COLO668 (cell line): ENCODE measurements at regions not wholly inside any gene's neighbourhood (a gene's known extent, or its start where the extent isn't known, plus 50 kb on each side); places are given as distances from the start of the nearest gene placed in this dataset.

Source experiments
- DNase-seq: peaks from one replicate; lab custom pipeline; 2025; ENCODE audit not compliant: unreplicated experiment; lab: John Stamatoyannopoulos, UW

GRCh38 chr14:99040711-99041110 lies 231.3 kb downstream of the BCL11B start:
- no peak for DNase-seq

- DNase-seq = no peak
Observed at GRCh38 chr14:99041141-99041819, 230.7 kb downstream of the BCL11B start.

DNA sequence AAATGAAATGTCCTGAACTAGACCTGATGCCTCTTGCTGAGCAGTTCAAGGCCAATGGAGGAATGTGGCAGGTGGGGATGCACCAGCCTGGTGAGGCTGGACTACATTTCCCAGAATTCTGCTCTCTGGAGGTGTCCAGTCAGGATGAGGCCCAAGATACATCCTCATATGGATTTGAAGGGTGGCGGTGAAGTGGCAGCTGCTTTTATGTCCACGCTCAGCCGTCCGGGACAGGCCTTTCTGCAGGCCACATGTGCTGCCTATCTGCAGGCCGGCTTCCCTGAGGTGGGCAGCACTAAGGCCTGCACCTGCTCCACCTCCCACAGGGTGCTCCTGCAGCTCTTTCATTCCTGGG lies 230.2 kb downstream of the BCL11B start:
- DNase-seq = no peak

GRCh38 chr14:99042381-99043266 lies 229.4 kb downstream of the BCL11B start:
- no peak for DNase-seq

DNA sequence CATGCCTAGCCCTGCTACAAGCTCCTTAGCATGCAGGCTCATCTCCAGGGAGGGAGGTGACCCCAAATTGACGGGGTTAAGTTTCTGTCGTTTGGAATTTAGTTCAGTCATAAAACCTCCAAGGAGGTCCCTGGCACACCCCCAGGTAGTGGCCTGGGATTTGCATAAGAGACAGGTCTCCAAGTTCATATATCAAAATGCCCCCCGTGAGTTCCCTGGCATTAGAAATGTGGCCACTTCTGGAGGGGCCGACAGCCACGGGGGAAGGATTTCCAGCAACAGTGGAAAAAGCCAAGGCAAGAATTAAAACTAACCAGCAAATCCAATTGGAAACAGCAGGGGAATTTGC lies 228.8 kb downstream of the BCL11B start:
- no peak for DNase-seq

DNA sequence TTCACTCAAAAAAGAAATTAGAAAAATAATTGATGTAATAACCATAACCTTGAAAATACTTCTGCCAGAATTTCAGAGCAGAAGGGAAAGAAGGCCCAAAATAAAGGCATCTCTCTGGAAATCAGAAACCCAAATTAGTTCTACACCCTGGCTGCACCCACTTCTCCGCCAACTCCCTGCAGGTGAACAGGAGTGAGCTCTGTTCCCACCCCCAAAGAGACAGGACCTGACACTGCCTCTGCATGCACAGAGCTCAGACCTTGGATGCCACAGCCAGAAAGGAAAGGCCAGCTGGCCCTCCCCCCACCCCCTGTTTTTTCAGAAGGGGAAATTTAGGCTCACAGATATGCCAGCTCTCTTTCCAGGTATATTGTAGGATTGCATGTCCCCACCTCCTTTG lies 228.2 kb downstream of the BCL11B start:
- no peak for DNase-seq

DNA sequence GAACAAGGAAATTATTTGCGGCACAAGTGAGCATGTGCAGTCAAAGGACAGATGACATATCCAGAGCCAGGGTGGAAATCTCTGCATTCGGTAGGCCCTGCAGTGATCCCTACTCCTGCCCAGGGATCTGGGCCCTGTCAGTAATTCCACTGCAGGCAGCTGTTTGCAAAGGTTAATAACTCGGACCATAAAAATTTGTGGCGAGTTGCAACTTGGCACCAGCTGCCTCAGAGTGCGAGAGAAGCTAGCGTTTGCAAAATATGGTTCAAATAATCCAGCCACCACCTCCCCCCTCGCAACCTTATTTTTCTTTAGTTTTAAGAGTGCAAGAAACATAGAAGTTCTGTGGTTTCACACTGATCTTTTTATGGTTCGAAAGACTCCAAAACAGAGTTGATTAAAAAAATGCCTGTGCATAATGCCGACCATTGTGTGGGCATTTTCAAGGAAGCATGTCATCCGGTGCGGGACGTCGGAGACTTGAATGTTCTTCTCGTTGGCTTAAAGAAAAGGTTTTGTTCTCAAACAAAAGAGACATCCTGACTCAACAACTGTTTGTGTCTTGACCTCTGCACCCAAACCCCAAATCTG lies 224.5 kb downstream of the BCL11B start:
- no peak for DNase-seq

DNA sequence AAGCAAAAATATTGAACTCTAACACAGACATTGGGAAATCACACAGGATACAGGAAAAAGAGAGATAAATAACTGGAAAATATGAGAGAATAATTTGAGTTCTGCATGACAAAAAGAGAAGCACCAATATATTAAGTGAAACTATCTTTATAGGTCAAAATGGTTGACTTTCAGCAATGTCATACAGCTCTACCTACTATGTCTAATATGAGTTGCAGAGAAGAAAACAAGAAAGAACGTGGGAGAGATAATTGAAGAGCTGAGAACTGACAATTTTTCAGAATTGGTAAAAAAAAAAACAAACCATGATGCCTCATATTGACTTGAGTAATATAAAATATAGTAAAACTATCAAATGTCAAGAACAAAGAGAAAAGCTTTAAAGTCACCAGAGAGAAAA lies 221.7 kb downstream of the BCL11B start:
- no peak for DNase-seq

DNA sequence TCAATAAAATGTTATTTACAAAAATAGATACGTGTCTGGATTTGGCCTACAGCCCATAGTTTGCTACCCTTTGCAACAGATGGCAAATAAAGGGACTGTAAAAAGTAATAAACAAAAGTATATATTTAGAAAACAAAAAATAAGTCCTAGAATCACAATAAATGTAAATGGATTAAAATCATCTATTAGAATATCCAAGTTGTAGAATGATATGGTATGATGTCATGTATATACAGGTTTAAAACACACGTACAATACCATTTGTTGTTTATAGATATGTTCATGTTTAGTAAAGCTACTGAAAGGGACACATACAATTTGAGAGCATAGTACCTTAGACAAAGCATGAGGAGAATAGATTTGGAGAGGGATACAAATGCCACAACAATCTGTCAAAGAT lies 219.5 kb downstream of the BCL11B start:
- no peak for DNase-seq

DNA sequence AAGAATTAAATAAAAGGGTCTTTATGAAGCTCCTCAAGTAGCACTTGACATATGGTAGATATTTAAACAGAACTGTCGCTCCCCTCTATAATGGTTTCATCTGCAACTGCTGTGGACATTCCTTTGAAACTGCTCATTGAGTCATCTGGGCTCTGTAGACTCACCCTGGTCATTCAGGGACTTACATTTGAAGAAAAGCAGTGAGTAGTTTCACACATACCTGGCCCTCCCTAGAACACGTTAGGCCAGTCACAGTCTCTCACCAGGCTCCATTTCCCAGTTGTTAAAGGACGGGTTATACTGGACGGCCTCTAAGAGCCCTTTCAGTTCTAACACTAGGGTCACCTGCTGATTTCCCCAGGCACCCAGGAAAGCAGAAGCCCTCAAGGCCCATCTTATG lies 217.0 kb downstream of the BCL11B start:
- no peak for DNase-seq

DNA sequence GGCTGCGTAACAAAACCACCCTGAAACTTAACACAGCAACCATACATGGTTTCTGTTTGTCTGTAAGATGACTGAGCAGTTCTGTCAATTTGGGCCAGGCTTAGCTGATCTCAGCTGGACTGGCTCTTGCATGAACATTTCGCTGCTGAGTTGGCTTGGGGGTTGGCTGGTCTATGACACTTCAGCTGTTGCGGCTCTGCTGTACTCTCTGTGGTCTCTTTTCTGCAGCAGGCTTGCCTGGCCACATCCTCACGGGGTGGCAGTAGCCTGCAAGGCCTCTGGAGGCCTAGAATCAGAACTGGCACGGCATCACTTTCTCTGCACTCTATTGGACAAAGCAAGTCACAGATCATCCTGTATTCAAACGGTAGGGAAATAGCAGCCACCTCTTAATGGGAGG lies 216.2 kb downstream of the BCL11B start:
- no peak for DNase-seq

DNA sequence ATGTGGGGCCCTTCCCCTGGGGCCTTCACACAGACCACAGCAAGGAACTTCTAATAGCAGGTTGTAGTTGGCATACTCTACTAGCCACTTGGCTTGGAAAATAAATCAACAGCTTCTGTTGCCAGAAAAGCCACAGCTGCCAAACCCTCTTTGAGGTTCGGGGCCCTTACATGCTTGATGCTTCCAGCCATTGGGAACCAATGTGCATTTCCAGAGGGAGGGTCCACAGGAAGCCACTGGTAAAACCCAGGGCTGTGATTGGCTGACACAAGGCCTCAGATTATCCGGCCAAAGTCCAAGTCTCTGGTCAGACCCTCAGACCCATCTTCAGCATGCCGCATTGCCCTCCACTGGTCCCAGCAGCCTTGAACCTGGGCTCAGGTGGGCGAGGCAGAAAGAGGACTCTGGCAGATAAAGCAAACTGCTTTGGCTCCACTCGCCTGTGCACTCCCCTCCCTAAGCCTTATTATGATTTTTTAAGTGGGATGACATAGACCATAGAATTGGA lies 214.4 kb downstream of the BCL11B start:
- DNase-seq = no peak

DNA sequence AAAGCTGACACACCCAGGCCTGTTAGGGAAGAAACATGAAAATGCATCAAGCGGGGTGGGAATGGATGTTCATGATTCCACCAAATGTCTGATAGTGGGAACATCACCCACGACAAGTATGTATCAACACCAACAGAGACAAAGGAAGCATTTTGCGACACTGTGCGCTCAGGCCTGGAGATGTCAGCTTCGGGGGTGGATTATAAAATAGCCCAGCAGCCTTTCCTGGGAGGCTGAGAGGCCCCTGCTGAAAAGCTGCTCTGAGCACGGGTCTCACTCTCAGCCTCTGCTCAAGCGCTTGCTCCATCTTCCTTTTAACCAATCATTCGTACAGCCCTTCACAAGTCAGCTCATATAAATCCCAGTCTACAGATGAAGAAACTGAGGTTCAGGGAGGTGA lies 213.5 kb downstream of the BCL11B start:
- DNase-seq = no peak

GRCh38 chr14:99062216-99062615 lies 209.8 kb downstream of the BCL11B start:
- DNase-seq = no peak

- no peak for DNase-seq
Observed at GRCh38 chr14:99062772-99063418, 209.1 kb downstream of the BCL11B start.

DNA sequence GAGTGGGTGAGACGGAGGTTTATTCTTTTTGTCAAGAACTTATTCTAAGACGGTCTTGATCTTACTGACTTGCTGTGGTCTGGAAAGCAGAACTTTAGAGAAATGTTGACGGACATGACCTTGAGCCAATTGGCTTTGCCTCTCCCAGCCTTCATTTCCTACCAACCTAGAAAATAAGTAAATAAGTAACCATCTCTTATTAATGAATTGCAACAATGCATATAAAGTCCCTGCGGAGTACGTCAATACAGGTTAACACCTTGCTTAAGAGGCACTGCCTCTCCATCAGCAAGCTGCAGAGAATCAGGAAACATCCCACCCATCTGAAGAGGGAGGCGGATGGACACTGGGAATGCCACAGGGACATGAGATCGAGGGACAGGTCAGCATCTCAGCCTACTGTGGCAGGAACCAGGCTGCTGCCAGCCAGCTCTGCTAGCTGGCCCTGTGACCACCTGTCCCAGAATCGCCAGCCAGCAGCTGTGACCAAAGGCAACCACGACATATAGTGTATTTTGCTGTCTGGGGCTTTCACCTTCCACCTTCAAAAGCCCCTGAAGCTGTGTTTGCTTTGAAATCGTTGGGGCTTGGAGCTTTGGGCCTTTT lies 208.3 kb downstream of the BCL11B start:
- DNase-seq = no peak

GRCh38 chr14:99064262-99064954 lies 207.6 kb downstream of the BCL11B start:
- DNase-seq = no peak

- no peak for DNase-seq
Observed at GRCh38 chr14:99065551-99065950, 206.4 kb downstream of the BCL11B start.

DNA sequence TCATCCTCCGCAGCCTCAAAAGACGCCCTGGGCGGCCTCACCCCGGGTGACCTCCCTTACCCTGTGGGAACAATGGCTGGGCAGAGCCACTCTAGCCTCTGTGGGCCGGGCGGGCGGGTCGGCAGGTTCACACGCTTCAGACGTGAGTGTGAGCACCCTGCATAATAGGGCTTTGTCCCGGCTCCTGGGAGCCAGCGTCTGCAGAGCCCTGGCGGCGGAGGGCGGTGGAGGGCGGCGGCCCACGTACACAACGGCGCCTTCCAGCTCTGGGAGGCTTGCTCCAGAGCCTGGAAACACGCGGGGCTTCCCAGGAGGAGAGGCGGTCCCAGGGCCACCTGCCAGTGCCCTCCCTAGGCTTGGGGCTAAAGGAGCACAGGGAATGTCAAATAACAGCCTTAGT lies 205.6 kb downstream of the BCL11B start:
- DNase-seq = no peak

- no peak for DNase-seq
Observed at GRCh38 chr14:99067141-99067920, 204.7 kb downstream of the BCL11B start.
